ENCODE measurements at regions not wholly inside any gene's neighbourhood (a gene's known extent, or its start where the extent isn't known, plus 50 kb on each side); places are given as distances from the start of the nearest gene placed in this dataset.

DNA sequence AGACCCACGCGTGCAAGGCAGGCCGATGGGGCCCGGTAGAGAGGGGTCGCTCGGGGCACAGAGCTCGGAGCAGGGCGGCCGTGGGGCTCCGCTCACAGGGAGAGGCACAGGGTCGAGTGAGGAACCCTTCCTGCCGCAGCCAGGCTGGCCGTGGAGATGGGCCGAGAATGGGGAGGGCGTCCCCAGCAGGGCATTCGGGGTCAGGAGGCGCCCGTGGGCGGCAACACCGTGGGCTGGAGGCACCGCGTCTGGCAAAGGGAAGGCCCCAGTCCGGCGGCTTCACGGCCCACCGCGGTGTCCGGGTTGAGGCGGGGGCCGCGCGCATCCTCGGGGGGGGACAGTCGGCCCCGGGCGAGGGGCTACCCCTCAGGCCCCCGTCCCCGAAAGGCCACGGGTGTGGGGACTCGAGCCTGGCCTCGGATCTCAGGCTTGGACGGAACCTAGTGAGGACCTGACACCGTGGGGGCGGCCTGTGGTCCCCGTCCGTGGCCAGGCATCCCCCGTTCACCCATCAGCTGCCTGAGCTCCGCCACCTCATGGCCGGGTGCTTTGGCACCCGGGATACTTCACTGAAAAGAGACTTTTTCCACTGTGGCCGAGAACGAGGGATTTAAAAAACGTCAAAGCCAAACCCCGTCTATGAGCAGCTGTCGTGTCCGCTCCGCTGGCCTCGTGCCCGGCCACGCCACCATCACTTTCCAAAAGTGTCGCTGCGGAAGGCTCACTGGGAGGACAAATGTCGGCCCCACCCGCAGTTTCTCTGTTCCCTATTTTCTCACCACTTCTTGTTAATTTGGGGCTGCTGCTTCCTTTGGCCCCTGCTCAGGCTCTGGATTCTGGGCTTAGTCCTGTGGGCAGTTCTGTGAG, 73.6 kb downstream of the METRNL start:
- no peak overlapping the region for H3K4me3 ChIP-seq (ENCODE audit: low read length)
- DNase-seq (ENCODE audit: low read depth), result no peak
- TF ChIP-seq, protein P1, sequence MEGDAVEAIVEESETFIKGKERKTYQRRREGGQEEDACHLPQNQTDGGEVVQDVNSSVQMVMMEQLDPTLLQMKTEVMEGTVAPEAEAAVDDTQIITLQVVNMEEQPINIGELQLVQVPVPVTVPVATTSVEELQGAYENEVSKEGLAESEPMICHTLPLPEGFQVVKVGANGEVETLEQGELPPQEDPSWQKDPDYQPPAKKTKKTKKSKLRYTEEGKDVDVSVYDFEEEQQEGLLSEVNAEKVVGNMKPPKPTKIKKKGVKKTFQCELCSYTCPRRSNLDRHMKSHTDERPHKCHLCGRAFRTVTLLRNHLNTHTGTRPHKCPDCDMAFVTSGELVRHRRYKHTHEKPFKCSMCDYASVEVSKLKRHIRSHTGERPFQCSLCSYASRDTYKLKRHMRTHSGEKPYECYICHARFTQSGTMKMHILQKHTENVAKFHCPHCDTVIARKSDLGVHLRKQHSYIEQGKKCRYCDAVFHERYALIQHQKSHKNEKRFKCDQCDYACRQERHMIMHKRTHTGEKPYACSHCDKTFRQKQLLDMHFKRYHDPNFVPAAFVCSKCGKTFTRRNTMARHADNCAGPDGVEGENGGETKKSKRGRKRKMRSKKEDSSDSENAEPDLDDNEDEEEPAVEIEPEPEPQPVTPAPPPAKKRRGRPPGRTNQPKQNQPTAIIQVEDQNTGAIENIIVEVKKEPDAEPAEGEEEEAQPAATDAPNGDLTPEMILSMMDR (conservative IDR thresholded peaks at IDR 0.05; ENCODE audit: low read depth, low read length), result no peak

DNA sequence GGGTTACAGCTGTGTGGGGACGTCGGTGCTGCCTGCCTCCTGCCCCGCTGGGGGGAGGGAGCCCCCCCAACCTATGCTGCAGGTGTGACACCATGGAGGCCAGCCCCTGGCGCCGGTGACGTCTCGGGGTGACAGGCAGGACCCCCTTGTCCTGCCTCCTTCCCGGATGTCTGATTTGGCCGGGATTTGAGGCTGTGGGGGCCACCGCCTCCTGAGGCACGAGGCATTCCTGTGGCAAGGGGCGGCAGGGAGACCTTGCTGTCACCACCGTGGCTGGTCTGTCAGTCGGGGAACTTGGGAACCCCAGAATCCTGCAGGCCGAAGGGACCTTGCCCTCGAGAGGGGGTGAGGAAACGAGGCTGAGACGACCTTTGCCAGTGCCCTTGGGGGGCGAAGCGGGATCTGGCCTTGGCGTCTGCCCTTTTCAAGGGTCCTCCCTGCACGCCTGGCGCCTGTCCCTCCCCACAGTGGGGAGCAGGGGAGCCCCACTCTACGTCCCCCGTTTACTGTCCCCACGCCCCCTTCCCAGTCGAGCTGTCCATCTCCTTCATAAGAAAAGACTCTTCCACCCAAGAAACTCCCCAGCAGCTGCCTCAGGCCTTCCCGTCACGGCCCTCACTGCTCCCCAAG, 74.4 kb downstream of the METRNL start:
- H3K4me3 ChIP-seq (ENCODE audit: low read length), result no peak overlapping the region
- no peak for DNase-seq (ENCODE audit: low read depth)
- TF ChIP-seq, protein P1 (conservative IDR thresholded peaks at IDR 0.05; ENCODE audit: low read depth, low read length), result no peak

DNA sequence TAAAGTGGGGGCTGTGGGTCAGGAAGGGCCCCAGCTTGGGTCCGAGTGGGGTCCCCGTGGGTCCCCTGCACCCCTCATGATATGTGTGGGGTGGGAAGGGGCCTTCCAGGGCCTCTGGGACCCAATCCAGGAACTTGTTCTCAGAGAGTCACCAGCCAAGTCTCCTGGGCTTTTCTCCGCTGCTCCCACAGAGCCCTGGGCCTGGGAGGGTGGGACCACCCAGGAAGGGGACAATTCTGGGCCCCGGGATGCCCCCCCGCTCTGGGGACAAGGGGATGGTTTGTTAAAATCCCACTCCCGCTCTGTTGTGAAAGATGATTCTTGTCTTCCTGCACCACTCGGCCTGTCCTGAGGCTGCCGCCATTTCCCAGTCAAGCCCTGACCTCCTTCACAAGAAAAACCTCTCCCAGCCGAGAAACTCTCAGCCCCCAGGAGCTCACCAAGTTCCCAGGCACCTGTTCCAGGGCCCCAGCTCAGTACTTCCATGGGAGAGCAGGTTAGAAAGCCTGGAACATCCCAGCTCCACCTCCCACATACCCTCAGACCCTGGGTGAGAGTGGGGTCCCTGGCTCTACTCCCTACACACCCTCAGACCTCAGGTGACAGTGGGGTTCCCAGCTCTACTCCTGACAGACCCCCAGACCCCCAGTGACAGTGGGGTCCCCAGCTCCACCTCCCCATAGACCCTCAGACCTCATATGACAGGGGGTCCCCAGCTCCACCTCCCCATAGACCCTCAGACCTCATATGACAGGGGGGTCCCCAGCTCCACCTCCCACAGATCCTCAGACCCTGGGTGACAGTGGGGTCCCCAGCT, 75.1 kb downstream of the METRNL start:
- no peak for DNase-seq (ENCODE audit: low read depth)
- H3K4me3 ChIP-seq (ENCODE audit: low read length), result no peak overlapping the region
- TF ChIP-seq, protein P1 (conservative IDR thresholded peaks at IDR 0.05; ENCODE audit: low read depth, low read length), result no peak

DNA sequence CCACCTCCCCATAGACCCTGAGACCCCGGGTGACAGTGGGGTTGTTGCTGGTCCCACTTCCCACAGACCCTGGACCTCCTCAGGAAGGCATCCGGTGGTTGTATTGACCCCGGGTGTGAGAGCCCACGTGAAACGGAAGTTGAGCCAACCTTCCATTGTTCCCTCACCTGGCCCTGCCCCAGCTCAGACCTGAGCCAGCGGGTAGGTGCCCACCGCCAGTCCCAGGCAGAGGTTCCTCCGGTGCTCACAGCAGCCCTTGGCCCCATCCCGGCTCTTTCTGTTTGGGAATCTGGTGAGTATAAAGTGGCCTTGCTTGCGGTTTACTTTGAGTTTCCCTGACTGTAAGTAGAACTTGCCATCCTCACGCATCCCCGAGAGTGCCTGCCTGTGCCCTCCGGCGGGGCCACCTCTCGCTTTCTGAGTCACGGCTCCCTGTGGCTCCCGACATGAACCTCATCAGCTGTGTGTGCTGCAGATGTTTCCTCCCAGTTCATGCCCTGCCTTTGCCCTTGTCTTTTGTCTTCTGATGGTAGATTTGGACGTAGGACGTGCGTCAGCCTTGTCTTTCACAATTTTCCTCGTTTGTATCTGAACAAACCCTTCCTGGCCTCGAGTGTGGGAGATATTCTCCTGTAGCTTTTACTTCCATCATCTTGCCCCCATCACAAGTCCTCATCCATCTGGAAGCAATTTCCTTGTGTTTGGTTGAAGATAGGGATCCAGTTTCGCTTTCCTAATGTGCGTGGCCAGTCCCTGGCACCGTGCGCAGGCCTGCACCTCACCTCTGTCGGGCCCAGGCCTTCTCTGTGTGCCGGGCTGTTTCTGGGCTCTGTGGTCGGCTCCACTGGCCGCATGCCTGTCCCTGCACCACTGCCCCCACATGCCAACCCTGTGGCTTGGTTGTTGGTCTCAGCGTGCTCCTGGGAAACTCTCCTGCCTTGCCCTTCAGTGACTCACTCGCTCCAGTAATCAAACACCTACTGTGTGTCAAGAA, 76.0 kb downstream of the METRNL start:
- TF ChIP-seq, protein P1 (conservative IDR thresholded peaks at IDR 0.05; ENCODE audit: low read depth, low read length), result no peak
- DNase-seq (ENCODE audit: low read depth), result no peak
- no peak overlapping the region for H3K4me3 ChIP-seq (ENCODE audit: low read length)

DNA sequence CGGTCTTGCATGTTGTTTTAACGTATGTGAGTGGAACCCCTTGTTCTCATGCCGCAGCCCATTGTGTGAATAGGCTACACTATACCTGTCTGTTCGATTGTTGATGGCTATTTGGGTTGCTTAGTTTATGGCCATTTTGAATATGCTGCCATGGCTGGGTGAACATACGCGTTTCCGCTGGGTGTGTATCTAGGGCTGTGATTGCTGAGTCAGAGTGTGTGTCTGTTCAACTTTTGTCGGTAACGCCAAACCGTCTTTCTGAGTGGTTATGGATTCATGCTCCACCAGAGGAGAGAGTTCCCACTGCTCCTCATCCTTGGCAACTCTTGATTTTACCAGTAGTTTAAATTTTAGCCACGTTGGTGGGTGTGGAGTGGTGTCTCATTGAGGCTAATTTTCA, 77.0 kb downstream of the METRNL start:
- H3K4me3 ChIP-seq (ENCODE audit: low read length), result no peak overlapping the region
- TF ChIP-seq, protein P1 (conservative IDR thresholded peaks at IDR 0.05; ENCODE audit: low read depth, low read length), result no peak
- DNase-seq (ENCODE audit: low read depth), result no peak

Measured in retinal pigment epithelial cell (primary cell).